ENCODE measurements at regions not wholly inside any gene's neighbourhood (a gene's known extent, or its start where the extent isn't known, plus 50 kb on each side); places are given as distances from the start of the nearest gene placed in this dataset.

- DNase-seq, result no peak
Measured at GRCh38 chr12:68452078-68452715, 120.0 kb upstream of the MDM1 start.

GRCh38 chr12:68453278-68453677 is 121.1 kb upstream of the MDM1 start:
- no peak for DNase-seq

- DNase-seq, result no peak
Measured at GRCh38 chr12:68453876-68454275, 121.7 kb upstream of the MDM1 start.

DNA sequence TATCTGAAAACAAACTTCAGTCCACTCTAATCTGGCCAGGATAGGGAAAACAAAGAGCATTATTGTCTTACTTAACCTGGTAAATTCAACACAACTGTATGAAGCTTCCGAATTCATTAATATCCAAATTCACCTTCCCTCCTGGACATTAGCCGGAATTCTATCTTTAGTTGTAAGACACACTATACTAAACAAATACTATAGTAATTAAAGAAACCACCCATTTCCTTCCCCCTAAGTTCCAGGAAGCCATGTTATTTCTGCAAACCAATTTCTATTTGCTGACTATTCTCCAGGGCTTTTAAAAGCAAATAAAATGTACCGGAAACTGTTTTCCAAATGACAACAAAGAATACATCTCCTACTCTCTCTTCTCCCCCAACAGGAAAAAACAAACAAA is 122.7 kb upstream of the MDM1 start:
- DNase-seq, result no peak

DNA sequence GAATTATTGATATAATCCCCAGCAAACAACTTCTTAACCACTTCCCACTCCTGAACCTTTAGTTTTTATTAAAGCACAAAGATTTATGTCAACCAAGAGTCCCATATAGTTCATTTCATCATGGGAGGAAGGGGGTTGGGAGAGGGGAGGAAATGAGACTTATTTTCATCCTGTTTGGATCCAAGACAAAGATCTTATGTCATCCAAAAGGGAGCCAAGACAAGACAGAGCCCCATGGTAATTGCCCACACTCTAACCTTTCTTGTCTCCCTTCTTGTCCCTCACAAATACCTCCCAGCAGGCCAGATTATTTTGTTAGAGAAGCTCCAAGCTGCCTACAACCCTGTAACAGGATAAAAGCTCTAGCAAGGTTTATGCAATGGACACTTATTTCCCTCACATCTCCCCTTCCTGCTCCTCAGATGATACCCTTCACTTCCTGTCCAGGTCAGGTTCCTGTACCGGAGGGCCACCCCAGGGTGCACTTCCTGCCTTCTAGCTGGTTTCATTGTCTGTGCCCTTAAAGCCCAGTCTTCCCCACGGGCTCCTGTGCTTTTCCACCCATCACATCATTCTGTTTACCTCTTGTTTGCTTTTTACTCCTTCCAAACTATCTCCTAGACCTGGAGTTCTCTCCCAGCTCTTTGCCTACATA is 123.7 kb upstream of the MDM1 start:
- DNase-seq, result peak; percentile 22

- no peak for DNase-seq
Measured at GRCh38 chr12:68458866-68459265, 126.7 kb upstream of the MDM1 start.

- DNase-seq, result no peak
Measured at GRCh38 chr12:68460236-68460635, 128.1 kb upstream of the MDM1 start.

GRCh38 chr12:68461645-68462044 is 129.5 kb upstream of the MDM1 start:
- DNase-seq, result no peak

- peak; percentile 46 for DNase-seq
Measured at GRCh38 chr12:68462803-68463202, 130.6 kb upstream of the MDM1 start.

- no peak for DNase-seq
Measured at GRCh38 chr12:68465227-68465626, 133.1 kb upstream of the MDM1 start.

DNA sequence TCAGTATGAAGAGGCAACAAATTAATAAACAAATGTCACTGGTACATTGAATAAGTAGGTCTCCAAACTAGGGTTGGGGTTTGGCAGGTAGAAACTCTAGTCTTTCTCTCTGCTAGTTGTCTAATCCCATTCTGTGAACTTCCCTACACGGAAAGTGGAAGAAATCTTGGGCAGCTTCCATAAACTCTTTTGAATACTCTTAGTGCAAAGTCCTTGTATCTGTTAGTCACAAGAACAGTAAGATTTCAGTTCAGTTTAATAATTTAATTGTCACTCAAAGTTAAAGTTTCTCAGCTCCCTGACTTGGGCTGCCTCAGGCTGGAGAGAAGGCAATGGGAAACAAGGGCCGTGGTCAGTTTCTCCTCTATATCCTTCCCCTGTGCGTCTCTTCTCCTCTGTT is 135.4 kb upstream of the MDM1 start:
- no peak for DNase-seq

DNA sequence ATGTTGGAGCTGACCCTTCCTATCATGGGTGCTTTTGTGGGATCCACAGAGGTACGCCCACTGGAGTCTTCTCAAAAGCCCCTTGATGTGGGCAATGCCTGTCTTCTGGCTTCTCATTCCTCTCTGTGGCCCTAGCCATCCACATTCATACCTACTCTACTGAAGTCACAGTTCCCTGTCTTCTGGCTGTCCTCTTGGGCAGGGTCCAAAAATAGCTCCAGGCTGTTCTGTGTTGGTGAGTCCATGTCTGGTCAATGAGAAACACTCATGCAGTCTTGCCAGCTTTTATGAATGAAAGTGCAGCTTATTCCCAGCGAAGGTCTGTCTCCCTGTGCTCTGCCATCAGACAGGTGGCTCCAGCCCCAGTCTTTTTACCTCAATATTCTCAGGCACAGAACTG is 135.9 kb upstream of the MDM1 start:
- DNase-seq, result no peak

GRCh38 chr12:68469113-68469512 is 137.0 kb upstream of the MDM1 start:
- DNase-seq, result no peak

GRCh38 chr12:68470664-68471328 is 138.6 kb upstream of the MDM1 start:
- no peak for DNase-seq

- DNase-seq, result no peak
Measured at GRCh38 chr12:68474467-68475204, 136.1 kb upstream of the RAP1B start.

DNA sequence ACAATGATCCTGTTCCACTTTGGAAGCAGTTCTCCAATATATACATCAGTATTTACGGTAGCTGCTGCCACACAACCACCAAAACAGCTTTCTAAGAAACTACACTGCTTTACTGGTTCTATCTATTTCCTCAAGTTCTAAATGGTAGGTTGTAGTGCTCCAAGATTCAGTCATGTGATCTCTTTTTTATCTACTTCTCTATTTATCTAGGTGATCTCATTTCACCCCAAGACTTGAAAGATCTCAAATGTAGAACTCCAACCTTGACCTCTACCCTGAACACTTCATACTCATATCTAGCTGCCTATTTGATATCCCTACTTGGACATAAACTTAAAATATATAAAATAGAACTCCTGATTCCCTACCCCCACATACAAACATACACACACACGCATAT is 133.9 kb upstream of the RAP1B start:
- no peak for DNase-seq

GRCh38 chr12:68477261-68477772 is 133.4 kb upstream of the RAP1B start:
- DNase-seq, result no peak

GRCh38 chr12:68477906-68478305 is 132.8 kb upstream of the RAP1B start:
- DNase-seq, result no peak

DNA sequence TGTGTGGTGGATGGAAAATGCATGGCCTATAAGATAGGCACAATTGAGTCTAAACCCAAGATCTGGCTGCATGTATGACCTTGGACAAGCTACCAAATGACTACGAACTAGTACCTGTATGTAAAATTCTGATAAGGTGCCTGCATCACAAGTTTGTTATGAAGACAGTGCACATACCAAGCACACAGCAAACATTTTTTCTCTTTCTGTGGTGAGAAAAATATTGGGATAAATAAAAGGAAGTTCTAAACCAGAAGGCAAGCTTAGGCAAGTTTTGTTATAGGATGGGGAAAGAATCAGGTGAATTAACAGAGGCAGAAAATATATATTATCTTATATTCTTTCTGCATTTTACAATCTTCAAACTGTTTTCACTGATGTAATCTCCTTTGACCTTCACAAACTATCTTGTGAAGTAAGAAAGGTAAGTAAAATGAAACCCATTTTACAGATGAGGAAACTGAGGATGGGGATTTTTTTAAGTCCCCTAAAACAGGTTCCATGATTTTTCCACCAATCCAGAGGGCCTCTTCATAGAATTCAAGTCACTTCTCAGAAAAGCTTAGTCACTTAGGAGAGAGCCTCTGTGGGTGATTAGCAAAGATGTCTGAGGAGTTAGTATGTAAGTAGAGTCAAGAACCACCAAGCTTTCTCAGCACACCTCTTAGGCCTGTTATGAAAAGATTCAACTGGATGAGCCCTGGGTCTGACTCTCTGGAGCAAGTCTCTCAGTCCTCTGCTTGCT is 132.0 kb upstream of the RAP1B start:
- no peak for DNase-seq

GRCh38 chr12:68479261-68479895 is 131.3 kb upstream of the RAP1B start:
- no peak for DNase-seq

- no peak for DNase-seq
Measured at GRCh38 chr12:68479896-68480291, 130.8 kb upstream of the RAP1B start.

- no peak for DNase-seq
Measured at GRCh38 chr12:68480526-68480925, 130.2 kb upstream of the RAP1B start.

Measured in CD4-positive, alpha-beta T cell treated with Interleukin-21 for 1 hour (primary cell).